Endothelial cell of umbilical vein (primary cell): ENCODE measurements at regions not wholly inside any gene's neighbourhood (a gene's known extent, or its start where the extent isn't known, plus 50 kb on each side); places are given as distances from the start of the nearest gene placed in this dataset.

Experiments
- BruUV-seq: library from RNA; stranded (reverse); fragments of 400-500 nt; replicated peaks from 2 replicates; lab custom pipeline; 2021; lab: Mats Ljungman, UMichigan
- CTCF ChIA-PET: fragments of 300-600, 350-600 bp; sonication (Branson Sonifier 250); formaldehyde crosslinking; loops from one replicate; lab custom pipeline; 2021; ENCODE audit warnings: antibody characterized with exemption, inconsistent platforms; lab: Charles Lee
- POLR2A ChIA-PET: fragments of 300-600, 350-600 bp; sonication (Branson Sonifier 250); formaldehyde crosslinking; loops from one replicate; lab custom pipeline; 2021; ENCODE audit warnings: antibody characterized with exemption, inconsistent platforms; lab: Charles Lee
- DNase-seq: peaks from one replicate; pipeline ENCODE4 v3.0.0-alpha.2; 2011; ENCODE audit warnings: low read depth, low spot score
- FAIRE-seq: peaks from 2 replicates; lab custom pipeline; 2011; peaks lifted over from hg19 to GRCh38; lab: Jason Lieb, UNC
- H2AFZ ChIP-seq: 2 replicates; pipeline ENCODE4 v1.6.0; 2012; ENCODE audit warnings: low read depth, low read length, control low read depth, inconsistent platforms
- H3K27ac ChIP-seq: 2 replicates; pipeline ENCODE4 v1.5.1; 2011; ENCODE audit warnings: low read depth, mild to moderate bottlenecking, control low read depth, low read length, moderate library complexity; ENCODE audit not compliant: insufficient read depth
- H3K27me3 ChIP-seq, 2 experiments: 2 replicates each; pipeline versions ENCODE4 v1.6.0 to v1.6.1; 2011; ENCODE audit warnings: low read length in 2 of 2, mixed read lengths in 1 of 2; ENCODE audit not compliant: control insufficient read depth in 2 of 2, insufficient read depth in 2 of 2
- H3K36me3 ChIP-seq, 2 experiments: 2 replicates in 1 of 2; 3 replicates in 1 of 2; pipeline ENCODE4 v1.5.1; 2011; ENCODE audit warnings: low read length in 2 of 2, mild to moderate bottlenecking in 1 of 2, moderate library complexity in 1 of 2; ENCODE audit not compliant: control insufficient read depth in 2 of 2, insufficient read depth in 2 of 2; ENCODE audit errors: extremely low read depth in 1 of 2
- H3K4me1 ChIP-seq: 3 replicates; pipeline ENCODE4 v1.5.1; 2011; ENCODE audit warnings: mild to moderate bottlenecking, low read length; ENCODE audit not compliant: control insufficient read depth, insufficient read depth; ENCODE audit errors: extremely low read depth
- H3K4me2 ChIP-seq: 2 replicates; pipeline ENCODE4 v1.6.1; 2011; ENCODE audit warnings: low read length, control low read depth, mixed read lengths; ENCODE audit not compliant: insufficient read depth
- H3K4me3 ChIP-seq, 3 experiments: fragments of 200-600 bp in 1 of 3; sonication (generic), shearing (Covaris generic) in 1 of 3; replicated peaks in 1 of 3; 2 replicates each; pipeline ENCODE4 v1.5.1; 2011 to 2016; ENCODE audit warnings: control low read depth in 3 of 3, low read length in 3 of 3, mild to moderate bottlenecking in 2 of 3, inconsistent platforms in 1 of 3, low read depth in 1 of 3, moderate library complexity in 1 of 3; ENCODE audit not compliant: insufficient read depth in 1 of 3
- H3K79me2 ChIP-seq: 2 replicates; pipeline ENCODE4 v1.6.0; 2012; ENCODE audit warnings: low read length, inconsistent platforms; ENCODE audit not compliant: control insufficient read depth, insufficient read depth
- H3K9ac ChIP-seq: replicated peaks from 2 replicates; pipeline ENCODE3; 2011; ENCODE audit warnings: low read length, control low read depth; ENCODE audit not compliant: insufficient read depth; ENCODE audit errors: extremely low read depth
- H3K9me1 ChIP-seq: replicated peaks from 3 replicates; pipeline ENCODE4 v1.6.0; 2011; ENCODE audit warnings: mild to moderate bottlenecking, low read length; ENCODE audit not compliant: control insufficient read depth, insufficient read depth; ENCODE audit errors: extremely low read depth
- H3K9me3 ChIP-seq: replicated peaks from 2 replicates; pipeline ENCODE4 v1.5.1; 2012; ENCODE audit warnings: low read length, inconsistent platforms; ENCODE audit not compliant: control insufficient read depth, insufficient read depth
- H4K20me1 ChIP-seq: replicated peaks from 2 replicates; pipeline ENCODE3; 2011; ENCODE audit warnings: mild to moderate bottlenecking, low read length; ENCODE audit not compliant: control insufficient read depth, insufficient read depth; ENCODE audit errors: extremely low read depth
- EZH2 ChIP-seq: IDR thresholded peaks from 2 replicates; pipeline ENCODE4 v1.6.1; 2012; ENCODE audit warnings: borderline replicate concordance, low read depth, mild to moderate bottlenecking, moderate library complexity, low read length, inconsistent platforms; ENCODE audit not compliant: severe bottlenecking
- FOS ChIP-seq: IDR thresholded peaks from 2 replicates; pipeline ENCODE4 v1.6.1; 2011; ENCODE audit warnings: mild to moderate bottlenecking, low read length, moderate library complexity, borderline replicate concordance; ENCODE audit not compliant: insufficient read depth
- GATA2 ChIP-seq: IDR thresholded peaks from 2 replicates; pipeline ENCODE4 v1.7.0; 2011; ENCODE audit warnings: low read depth, mild to moderate bottlenecking, moderate library complexity, mixed read lengths, low read length; ENCODE audit not compliant: insufficient read length, insufficient read depth
- JUN ChIP-seq: IDR thresholded peaks from 2 replicates; pipeline ENCODE4 v1.6.1; 2011; ENCODE audit warnings: borderline replicate concordance, low read depth; ENCODE audit not compliant: insufficient read length, insufficient read depth
- MYC ChIP-seq: IDR thresholded peaks from one replicate; pipeline ENCODE4 v1.6.1; 2011; ENCODE audit warnings: mild to moderate bottlenecking, low read depth, low read length
- POLR2A ChIP-seq: IDR thresholded peaks from 2 replicates; pipeline ENCODE4 v1.6.1; 2012; ENCODE audit warnings: low read depth, mild to moderate bottlenecking, control low read depth, low read length
- dilution Hi-C: fragments of 300-500 bp; cut with MboI; formaldehyde crosslinking; loops from one replicate; pipeline ENCODE4 v1.15.0; 2019; ENCODE audit warnings: low sequenced_read_pairs; ENCODE audit not compliant: extremely low pct_ligation_motif_present
- intact Hi-C: fragments of 100-400 bp; cut with micrococcal nuclease; formaldehyde crosslinking; loops from one replicate; pipeline ENCODE4 v1.10.0; 2022
- TF ChIP-seq, protein P1 (sequence below): IDR thresholded peaks from 2 replicates; pipeline ENCODE4 v1.6.1; 2011; ENCODE audit not compliant: insufficient read depth, insufficient read length
- TF ChIP-seq, protein P2 (sequence below), 2 donors: IDR thresholded peaks; 1 replicate in 1 of 2; 2 replicates in 1 of 2; pipeline ENCODE4 v1.5.1; 2011; ENCODE audit warnings: low read length in 2 of 2, mild to moderate bottlenecking in 2 of 2, moderate library complexity in 2 of 2, control low read depth in 1 of 2, inconsistent platforms in 1 of 2, low read depth in 1 of 2; ENCODE audit not compliant: insufficient read depth in 1 of 2; ENCODE audit errors: extremely low read depth in 1 of 2

DNA sequence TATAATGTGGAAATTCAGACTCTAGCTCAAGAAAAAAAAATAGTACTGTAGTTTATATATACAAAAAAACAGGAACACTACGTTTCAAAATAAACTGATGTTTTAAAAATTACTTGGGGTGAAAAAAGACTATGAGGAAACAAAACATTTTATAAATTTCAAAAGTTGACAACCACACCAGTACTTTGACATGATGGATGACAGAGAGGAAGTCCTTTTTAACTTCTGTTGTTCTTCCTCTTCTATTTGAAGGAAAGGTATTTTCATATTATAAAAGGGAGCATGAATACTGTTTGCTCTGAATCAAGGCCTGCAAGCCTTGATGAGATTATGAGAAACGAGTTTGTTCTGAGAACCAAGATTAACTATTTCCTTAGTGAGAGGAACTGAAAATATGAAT, 456.9 kb downstream of the TAF11L14 start:
- H3K9ac ChIP-seq, result no peak overlapping the region
- no peak for TF ChIP-seq EZH2
- no peak for TF ChIP-seq FOS
- TF ChIP-seq, protein P1, sequence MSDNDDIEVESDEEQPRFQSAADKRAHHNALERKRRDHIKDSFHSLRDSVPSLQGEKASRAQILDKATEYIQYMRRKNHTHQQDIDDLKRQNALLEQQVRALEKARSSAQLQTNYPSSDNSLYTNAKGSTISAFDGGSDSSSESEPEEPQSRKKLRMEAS, result no peak
- no peak for TF ChIP-seq GATA2
- TF ChIP-seq MYC, result no peak
- no peak for TF ChIP-seq POLR2A
- TF ChIP-seq, protein P2, sequence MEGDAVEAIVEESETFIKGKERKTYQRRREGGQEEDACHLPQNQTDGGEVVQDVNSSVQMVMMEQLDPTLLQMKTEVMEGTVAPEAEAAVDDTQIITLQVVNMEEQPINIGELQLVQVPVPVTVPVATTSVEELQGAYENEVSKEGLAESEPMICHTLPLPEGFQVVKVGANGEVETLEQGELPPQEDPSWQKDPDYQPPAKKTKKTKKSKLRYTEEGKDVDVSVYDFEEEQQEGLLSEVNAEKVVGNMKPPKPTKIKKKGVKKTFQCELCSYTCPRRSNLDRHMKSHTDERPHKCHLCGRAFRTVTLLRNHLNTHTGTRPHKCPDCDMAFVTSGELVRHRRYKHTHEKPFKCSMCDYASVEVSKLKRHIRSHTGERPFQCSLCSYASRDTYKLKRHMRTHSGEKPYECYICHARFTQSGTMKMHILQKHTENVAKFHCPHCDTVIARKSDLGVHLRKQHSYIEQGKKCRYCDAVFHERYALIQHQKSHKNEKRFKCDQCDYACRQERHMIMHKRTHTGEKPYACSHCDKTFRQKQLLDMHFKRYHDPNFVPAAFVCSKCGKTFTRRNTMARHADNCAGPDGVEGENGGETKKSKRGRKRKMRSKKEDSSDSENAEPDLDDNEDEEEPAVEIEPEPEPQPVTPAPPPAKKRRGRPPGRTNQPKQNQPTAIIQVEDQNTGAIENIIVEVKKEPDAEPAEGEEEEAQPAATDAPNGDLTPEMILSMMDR (IDR thresholded peaks at IDR 0.05; ENCODE audit: extremely low read depth in 1 of 2, insufficient read depth in 1 of 2, low read depth in 1 of 2, low read length in 2 of 2), result no peak
- TF ChIP-seq JUN, result no peak
- H2AFZ ChIP-seq, result no peak overlapping the region
- intact Hi-C loops (no loop called here), dilution Hi-C loops (no loop called here)
- H3K36me3 ChIP-seq, result no peaks in the 10 kb centered on the region
- no peaks in the 10 kb centered on the region for H3K9me3 ChIP-seq
- POLR2A ChIA-PET, result no interaction called here
- H3K9me1 ChIP-seq, result no peaks in the 10 kb centered on the region
- no peaks in the 10 kb centered on the region for H3K4me1 ChIP-seq
- H3K79me2 ChIP-seq, result no peaks in the 10 kb centered on the region
- CTCF ChIA-PET, result no interaction called here
- BruUV-seq, result no TSS peak
- no peak for DNase-seq
- no peaks in the 10 kb centered on the region for H3K27me3 ChIP-seq
- no peak for FAIRE-seq
- H3K4me3 ChIP-seq, result no peak overlapping the region
- no peak overlapping the region for H3K27ac ChIP-seq
- no peaks in the 10 kb centered on the region for H4K20me1 ChIP-seq
- no peak overlapping the region for H3K4me2 ChIP-seq
